Ovary (tissue), 7 donors: ENCODE measurements at regions not wholly inside any gene's neighbourhood (a gene's known extent, or its start where the extent isn't known, plus 50 kb on each side); places are given as distances from the start of the nearest gene placed in this dataset.
"Not testable (repeated sequence)": the region's sequence is repeated elsewhere in the genome, so short reads cannot be mapped to it uniquely, and the experiment has no call there.

ENCODE experiments used
- DNase-seq, 5 donors: peaks; one replicate each; pipeline ENCODE4 v3.0.0-alpha.2; 2019 to 2020
- H3K27ac ChIP-seq, 2 donors: fragments of 200-600 bp; one replicate each; pipeline versions ENCODE4 v1.5.1 to v1.8.0; 2019 to 2022
- H3K27me3 ChIP-seq: fragments of 200-600 bp; one replicate; pipeline ENCODE4 v1.8.0; 2022
- H3K36me3 ChIP-seq: fragments of 200-600 bp; sonication (generic); one replicate; pipeline ENCODE4 v1.5.1; 2019
- H3K4me1 ChIP-seq: one replicate; pipeline ENCODE4 v1.8.1; 2013; ENCODE audit warnings: mild to moderate bottlenecking, moderate library complexity; ENCODE audit not compliant: insufficient read depth
- H3K4me3 ChIP-seq: fragments of 200-600 bp; sonication (generic); one replicate; pipeline ENCODE4 v1.5.1; 2017
- H3K9me3 ChIP-seq, 2 donors: fragments of 200-600 bp in 1 of 2; sonication (generic) in 1 of 2; one replicate each; pipeline versions ENCODE4 v1.5.1 to v1.8.1; 2013 to 2019; ENCODE audit warnings: mild to moderate bottlenecking in 1 of 2, moderate library complexity in 1 of 2
- CTCF ChIP-seq, 3 donors: fragments of 450-650 bp in 2 of 3; fragments of 200-600 bp in 1 of 3; IDR thresholded peaks; one replicate each; pipeline versions ENCODE4 v1.5.1 to v1.8.0; 2016 to 2022; ENCODE audit warnings: antibody characterized with exemption in 3 of 3, mild to moderate bottlenecking in 1 of 3
- EP300 ChIP-seq: sonication (generic); formaldehyde crosslinking; IDR thresholded peaks from one replicate; pipeline ENCODE4 v1.6.1; 2017; ENCODE audit warnings: antibody characterized with exemption
- POLR2A ChIP-seq: fragments of 450-650 bp; IDR thresholded peaks from one replicate; pipeline ENCODE4 v1.6.1; 2017; ENCODE audit warnings: antibody characterized with exemption, mild to moderate bottlenecking, moderate library complexity
- WGBS, 3 donors: extraction: QIAGEN DNeasy Blood & Tissue Kit in 1 of 3; methylation state at CpG; one replicate each; pipeline versions ENCODE4 v1.1.5 to v1.1.7; 2013 to 2017; 5-methylcytosine and 5-hydroxymethylcytosine counted together
- intact Hi-C, 4 donors: fragments of 100-400 bp; cut with DNase I; formaldehyde crosslinking; loops; one replicate each; pipeline versions ENCODE4 v1.11.0 to v1.15.1; 2022 to 2023
- donor health status: DM: no; HTN: no; CAD: no; lungs with moderate emphysema.
- donor health status: DM: no; HTN: no; CAD: no.
- donor health status: Bipolar disorder and iron deficiency.
- donor health status: DM: no; HTN: no; CAD: no.
- donor health status: DM: yes; HTN: yes; CAD: no.

GRCh38 chr1:213698092-213698702 is 289.6 kb upstream of the PROX1 start:
- no peaks in the 10 kb centered on the region for H3K9me3 ChIP-seq
- DNase-seq: no peak
- no peaks in the 10 kb centered on the region for H3K4me1 ChIP-seq
- TF ChIP-seq CTCF (IDR thresholded peaks at IDR 0.05): no peak
- no peak for TF ChIP-seq EP300
- TF ChIP-seq POLR2A: no peak
- H3K27ac ChIP-seq: no peak overlapping the region
- no peak overlapping the region for H3K4me3 ChIP-seq
- H3K36me3 ChIP-seq: no peaks in the 10 kb centered on the region
- WGBS, 3 donors: 81 to 84% (median 82%) methylated on average over 5 of the region's 5 CpGs
- H3K27me3 ChIP-seq: no peaks in the 10 kb centered on the region
- intact Hi-C loops: no loop called here

DNA sequence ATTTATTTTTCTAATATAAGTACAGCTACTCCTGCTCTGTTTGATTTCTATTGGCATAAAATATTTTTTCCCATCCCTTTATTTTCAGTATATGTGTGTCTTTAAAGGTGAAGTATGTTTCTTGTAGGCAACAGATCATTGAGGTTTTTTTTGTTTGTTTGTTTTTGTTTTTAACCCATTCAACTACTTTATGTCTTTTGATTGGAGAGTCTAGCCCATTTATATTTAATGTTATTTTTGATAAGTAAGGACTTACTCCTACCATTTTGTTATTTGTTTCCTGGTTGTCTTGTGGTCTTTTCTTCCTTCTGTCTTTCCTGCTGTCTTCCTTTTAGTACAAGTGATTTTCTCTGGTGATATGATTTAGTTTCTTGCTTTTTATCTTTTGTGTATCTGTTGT is 285.1 kb upstream of the PROX1 start:
- TF ChIP-seq CTCF (IDR thresholded peaks at IDR 0.05): no peak
- TF ChIP-seq POLR2A: no peak
- TF ChIP-seq EP300: no peak
- H3K4me1 ChIP-seq: no peaks in the 10 kb centered on the region
- H3K36me3 ChIP-seq: no peaks in the 10 kb centered on the region
- no peaks in the 10 kb centered on the region for H3K9me3 ChIP-seq
- H3K4me3 ChIP-seq: no peak overlapping the region
- no peaks in the 10 kb centered on the region for H3K27me3 ChIP-seq
- no peak overlapping the region for H3K27ac ChIP-seq
- intact Hi-C loops: loop anchor here in 1 of 4 donors (2.0 to 5.0 kb wide), 2 partner anchors 50 to 1720 kb away; no protein-coding TSS in a partner anchor
- DNase-seq: no peak

- Histone ChIP-seq H3K27ac (no peak overlapping the region), H3K4me1 (no peaks in the 10 kb centered on the region), H3K27me3 (no peaks in the 10 kb centered on the region), H3K36me3 (no peaks in the 10 kb centered on the region), H3K4me3 (no peak overlapping the region), H3K9me3 (no peaks in the 10 kb centered on the region)
- TF ChIP-seq POLR2A (no peak), CTCF (IDR thresholded peaks at IDR 0.05) (no peak), EP300 (no peak)
- 70 to 88% (median 76%) methylated on average over 3 of the region's 3 CpGs for WGBS, 3 donors
- intact Hi-C loops: loop anchor here in 1 of 4 donors (5.0 kb wide), 1 partner anchor 1723 kb away; no protein-coding TSS in a partner anchor
- no peak for DNase-seq
Observed at GRCh38 chr1:213704941-213705340, 282.8 kb upstream of the PROX1 start.

DNA sequence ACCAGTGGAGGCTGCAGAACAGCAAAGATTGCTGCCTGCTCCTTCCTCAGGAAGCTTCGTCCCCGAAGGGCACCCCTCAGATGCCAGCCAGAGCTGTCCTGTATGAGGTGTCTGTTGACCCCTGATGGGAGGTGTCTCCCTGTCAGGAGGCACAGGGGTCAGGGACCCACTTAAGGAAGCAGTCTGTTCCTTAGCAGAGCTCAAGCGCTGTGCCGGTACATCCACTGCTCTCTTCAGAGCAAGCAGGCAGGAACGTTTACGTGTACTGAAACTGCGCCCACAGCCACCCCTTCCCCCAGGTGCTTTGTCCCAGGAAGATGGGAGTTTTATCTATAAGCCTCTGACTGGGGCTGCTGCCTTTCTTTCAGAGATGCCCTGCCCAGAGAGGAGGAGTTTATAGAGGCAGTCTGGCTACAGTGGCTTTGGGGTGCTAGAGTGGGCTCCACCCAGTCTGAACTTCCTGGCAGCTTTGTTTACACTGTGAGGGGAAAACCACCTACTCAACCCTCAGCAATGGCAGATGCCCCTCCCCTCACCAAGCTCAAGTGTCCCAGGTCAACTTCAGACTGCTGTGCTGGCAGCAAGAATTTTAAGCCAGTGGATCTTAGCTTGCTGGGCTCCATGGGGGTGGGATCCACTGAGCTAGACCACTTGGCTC is 275.8 kb upstream of the PROX1 start:
- WGBS, 3 donors: 85 to 89% (median 85%) methylated on average over 7 of the region's 7 CpGs
- H3K27ac ChIP-seq, H3K4me3 ChIP-seq, H3K4me1 ChIP-seq, DNase-seq, H3K36me3 ChIP-seq, intact Hi-C loops, H3K27me3 ChIP-seq, H3K9me3 ChIP-seq: not testable (repeated sequence)

GRCh38 chr1:213714645-213715044 is 273.1 kb upstream of the PROX1 start:
- intact Hi-C loops: no loop called here
- WGBS, 3 donors: 22 to 29% (median 24%) methylated on average over 4 of the region's 4 CpGs
- Histone ChIP-seq H3K36me3 (no peaks in the 10 kb centered on the region), H3K27me3 (no peaks in the 10 kb centered on the region), H3K9me3 (no peaks in the 10 kb centered on the region), H3K27ac (no peak overlapping the region), H3K4me3 (no peak overlapping the region), H3K4me1 (no peaks in the 10 kb centered on the region)
- no peak for TF ChIP-seq EP300
- TF ChIP-seq POLR2A: no peak
- TF ChIP-seq CTCF (IDR thresholded peaks at IDR 0.05): no peak
- DNase-seq: no peak
